ENCODE measurements at regions not wholly inside any gene's neighbourhood (a gene's known extent, or its start where the extent isn't known, plus 50 kb on each side); places are given as distances from the start of the nearest gene placed in this dataset.

DNA sequence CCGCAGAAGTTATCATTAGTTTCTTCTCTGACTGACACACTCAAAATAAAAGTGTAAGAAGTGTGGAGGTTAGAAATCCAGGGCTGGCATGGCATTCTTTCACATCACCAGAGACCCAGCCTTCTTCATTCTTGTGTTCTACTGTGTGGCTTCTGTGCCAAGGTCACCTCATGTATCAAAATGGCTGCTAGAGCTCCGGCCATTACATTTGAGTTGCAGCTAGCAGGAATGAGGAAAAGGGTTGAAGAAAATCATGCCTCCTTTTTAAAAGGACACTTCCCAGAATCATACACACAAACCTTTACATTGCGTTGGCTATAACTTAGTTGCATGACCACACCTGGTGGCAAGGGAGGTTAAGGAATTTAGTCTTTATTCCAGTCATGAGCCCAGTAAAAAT is 345.6 kb upstream of the PROK2 start:
- DNase-seq (ENCODE audit: low read depth in 3 of 3, low spot score in 1 of 3): no peak

DNA sequence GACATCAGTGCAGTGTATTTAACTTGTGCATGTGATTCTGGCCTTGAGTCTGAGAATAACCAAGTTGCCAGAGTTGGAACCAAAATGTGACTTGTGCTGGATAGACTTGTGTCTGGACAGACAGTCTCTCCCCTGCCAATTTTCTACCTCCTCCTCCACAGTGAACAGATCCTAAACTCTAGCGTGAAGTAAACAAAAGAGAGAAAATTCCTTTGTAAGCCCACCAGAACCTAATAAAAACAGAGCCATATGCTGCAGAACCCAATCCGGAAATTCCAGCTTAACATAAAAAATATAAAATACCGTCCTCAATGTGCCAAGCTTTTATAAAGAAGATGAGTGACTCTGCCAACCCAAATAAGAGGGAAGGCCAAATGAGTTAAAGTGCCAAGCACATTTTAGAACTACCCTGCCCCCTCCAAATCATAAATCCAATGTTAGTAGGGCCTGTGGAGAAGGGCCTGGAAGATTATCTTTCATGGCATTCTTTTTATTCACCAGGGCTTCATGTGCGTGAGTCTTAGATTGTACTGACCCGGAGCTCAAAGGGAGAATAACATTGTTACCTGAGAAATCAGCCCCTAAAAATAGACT is 344.6 kb upstream of the PROK2 start:
- no peak for DNase-seq (ENCODE audit: low read depth in 3 of 3, low spot score in 1 of 3)

DNA sequence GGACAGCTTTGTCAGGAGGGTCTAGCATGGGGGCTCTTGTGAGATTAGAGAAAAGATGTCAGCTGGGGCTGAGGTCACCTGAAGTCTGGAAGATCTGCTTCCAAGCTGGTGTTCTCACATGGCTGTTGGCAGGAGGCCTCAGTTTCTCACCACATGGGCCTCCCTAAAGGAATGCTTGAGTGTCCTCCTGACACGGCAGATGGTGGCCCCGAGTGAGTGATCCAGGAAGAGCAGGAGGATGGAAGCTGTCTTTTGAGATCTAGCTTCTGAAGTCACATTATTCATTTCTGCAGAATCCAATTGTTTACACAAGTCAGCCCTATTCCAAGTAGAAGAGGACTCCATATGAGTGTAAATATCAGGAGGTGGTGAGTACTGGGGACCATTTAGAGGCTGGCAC is 344.0 kb upstream of the PROK2 start:
- DNase-seq (ENCODE audit: low read depth in 3 of 3, low spot score in 1 of 3): no peak

DNA sequence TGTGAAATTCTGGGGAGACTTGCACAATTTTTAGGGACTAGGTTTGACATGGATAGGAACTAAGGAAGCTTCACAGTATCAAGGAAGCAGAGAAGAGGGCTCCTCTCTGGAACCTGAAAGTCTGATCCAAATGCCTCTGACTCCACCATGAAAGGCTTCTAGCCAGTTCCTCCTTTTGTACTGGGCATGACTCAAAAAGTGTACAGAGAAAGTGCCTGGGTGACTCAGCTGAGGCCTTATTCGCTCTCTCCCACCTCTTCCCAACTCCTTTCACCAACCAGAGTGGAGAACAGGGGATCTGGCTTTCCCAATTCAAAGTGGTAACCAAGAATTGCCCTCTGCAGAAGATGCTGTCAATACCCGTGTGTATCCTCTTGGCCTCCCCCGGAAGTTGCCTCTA is 342.9 kb upstream of the PROK2 start:
- DNase-seq (ENCODE audit: low read depth in 3 of 3, low spot score in 1 of 3): no peak

DNA sequence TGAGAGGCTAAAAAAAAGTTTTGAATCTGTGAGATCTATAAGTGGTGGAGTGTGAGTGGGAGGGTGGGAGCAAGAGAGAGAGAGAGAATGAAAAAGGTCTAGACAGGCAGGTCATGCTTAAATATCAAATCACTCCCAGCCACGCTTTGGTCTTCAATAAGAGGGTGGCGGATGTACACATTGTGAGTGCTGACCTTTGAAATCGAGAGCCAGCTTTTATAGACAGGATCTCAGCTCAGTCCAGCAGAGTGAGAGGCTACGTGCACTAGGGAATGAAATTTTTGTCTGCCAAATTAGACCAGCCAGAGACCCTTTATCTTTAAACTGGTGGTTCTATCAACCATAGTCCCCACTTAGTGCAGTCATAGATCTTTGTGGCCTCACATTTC is 342.3 kb upstream of the PROK2 start:
- DNase-seq (ENCODE audit: low read depth in 3 of 3, low spot score in 1 of 3): no peak

DNA sequence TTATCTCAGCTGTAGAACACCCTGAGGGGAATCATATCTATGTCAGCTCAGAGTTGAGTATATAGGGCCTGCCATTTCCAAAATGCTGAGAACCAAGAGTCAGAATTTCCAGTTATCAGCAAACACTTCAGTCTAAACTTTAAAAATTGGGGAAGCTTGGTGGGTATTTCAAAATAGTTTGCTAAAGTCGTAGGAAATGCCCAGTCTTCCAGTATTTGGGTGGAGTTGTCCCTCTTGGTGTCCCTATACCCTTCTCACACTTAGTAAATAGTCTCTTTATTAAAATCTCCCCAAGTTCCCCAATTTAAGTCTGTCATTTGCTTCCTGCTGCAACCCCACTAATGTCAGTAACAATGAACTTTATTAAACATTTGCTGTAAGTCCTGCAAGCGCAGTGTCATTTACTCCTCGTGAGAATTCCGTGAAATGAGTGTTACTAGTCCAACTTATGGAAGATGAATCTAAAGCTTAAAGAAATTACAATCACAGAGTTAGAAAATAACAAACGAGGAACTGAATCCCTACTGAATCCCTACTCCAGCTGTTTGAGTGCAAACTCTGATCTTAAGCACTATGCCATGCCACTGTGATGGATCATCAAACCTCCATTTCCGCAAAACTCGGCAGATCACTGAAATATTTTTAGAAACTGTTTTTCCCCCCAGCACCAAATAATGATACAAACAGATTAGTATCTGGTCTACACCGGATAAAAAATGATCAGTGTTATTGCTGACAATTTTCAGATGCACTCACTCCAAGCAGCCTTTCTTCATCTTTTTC is 341.7 kb upstream of the PROK2 start:
- no peak for DNase-seq (ENCODE audit: low read depth in 3 of 3, low spot score in 1 of 3)

DNA sequence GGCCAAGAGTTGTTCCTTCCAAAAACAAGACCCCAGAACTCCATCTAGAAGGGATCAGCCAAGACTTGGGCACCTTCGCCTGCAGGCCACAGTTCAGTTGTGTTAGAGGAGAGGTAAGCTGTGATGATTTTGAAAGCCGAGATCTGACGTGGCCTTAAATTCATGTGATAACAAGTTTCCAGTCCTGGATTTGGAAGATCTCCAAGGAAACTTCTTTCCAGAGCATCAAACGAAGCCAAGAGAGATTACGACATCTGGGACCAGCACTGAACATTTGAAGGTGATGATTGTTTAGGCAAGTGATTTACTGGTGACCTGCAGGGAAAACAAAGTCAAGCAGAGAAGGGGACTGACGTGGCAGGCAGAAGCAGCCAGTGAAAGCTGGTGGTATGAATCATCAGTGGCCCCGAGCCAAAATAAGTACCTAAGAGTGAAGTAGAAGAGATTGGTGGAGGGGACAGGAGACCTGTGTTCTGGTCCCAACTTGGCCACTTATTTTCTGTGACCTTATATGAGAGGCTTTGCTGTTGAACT is 339.0 kb upstream of the PROK2 start:
- DNase-seq (ENCODE audit: low read depth in 3 of 3, low spot score in 1 of 3): no peak

DNA sequence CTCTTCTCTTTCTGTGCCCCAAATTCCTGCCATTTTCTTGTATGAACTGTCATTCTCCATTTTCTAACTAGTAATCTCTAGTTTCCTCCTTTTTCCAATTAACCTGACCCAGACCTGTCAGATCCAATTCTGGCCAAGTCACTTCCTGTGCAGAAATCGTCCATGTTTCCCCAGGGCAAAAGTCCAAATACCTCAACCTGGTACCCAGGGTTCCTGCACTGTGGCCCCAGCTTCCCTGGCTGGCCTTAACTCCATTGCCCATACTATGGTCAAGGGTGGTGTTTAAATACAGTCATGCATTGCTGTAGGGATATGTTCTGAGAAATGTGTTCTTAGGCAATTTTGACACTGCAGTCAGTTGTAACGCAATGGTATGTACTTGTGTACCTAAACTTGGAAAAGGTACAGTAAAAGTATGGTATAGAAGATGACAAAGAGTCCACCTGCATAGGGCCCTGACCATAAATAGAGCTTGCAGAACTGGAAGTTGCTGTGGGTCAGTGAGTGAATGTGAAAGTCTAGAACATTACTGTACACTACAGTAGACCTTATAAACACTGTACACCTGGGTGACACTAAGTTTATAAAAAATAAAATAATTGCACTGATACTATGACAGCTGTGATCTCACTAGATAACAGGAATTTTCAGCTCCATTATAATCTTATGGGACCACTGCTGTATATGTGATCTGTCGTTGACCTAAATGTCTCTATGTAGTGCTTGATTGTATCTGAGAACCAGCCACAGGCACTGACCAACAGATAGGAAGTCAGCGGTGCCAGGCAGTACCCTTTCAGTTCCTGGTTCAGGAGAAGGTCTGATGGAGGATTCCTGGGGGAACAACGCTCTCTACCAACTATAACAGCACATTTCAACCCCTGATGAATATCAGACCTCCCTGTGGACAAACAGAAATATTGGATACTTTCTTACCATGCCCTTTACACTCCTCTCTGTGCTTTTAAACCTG is 336.1 kb upstream of the PROK2 start:
- DNase-seq (ENCODE audit: low read depth in 3 of 3, low spot score in 1 of 3): no peak

DNA sequence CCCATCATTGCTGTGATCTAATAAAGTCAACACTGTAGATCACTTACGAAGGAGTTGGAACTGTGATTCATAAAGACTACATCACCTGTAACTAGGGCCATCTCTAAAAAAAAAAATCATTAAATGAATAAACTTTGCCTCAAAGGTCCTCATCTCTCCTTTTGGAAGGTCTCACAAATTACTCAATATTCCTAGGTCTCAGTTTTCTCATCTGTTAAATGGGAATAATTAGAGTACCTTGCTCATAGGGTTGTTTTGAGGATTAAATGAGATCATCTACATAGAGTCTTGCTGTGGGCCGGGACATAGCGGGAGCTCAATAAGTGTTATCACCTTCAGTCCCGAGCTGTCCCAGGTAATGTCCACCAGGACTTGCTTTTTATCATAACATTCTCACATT is 335.1 kb upstream of the PROK2 start:
- no peak for DNase-seq (ENCODE audit: low read depth in 3 of 3, low spot score in 1 of 3)

DNA sequence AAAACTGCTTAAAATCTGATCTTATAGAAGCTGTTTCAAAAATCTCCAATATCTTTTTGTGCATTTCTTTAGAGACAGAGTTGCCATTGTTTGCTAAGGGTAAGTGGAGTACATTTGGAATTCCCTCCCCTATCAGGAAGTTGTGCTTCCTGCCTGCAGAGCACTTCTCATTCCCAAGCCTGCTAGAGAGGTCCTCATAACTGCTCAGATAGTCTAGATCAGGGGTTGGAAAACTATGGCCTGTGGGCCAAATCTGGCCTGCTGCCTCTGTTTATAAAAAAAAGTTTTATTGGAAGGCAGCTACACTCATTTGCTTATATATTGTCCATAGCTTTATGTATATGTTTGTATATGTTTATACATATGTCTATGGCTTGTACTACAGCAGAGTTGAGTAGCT is 333.7 kb upstream of the PROK2 start:
- DNase-seq (ENCODE audit: low read depth in 3 of 3, low spot score in 1 of 3): no peak

DNA sequence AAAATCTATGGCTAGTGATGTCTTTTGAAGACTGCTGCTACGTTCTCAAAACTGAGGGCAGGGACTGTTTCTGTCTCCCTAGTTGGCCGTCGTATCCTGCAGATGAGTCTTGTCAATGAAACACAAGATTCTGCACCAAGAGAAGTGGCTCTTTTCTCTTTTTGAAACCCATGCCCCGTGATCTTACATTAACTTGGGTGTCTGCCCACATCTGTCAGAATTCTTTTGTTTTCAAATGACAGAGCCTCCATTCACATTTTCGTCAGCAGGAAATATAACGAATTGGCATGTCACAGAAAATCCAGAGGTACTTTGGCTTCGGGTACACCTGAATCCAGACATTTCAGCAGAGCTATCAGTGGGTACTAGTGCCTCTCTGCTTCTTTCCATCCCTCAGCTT is 331.3 kb upstream of the PROK2 start:
- no peak for DNase-seq (ENCODE audit: low read depth in 3 of 3, low spot score in 1 of 3)

DNA sequence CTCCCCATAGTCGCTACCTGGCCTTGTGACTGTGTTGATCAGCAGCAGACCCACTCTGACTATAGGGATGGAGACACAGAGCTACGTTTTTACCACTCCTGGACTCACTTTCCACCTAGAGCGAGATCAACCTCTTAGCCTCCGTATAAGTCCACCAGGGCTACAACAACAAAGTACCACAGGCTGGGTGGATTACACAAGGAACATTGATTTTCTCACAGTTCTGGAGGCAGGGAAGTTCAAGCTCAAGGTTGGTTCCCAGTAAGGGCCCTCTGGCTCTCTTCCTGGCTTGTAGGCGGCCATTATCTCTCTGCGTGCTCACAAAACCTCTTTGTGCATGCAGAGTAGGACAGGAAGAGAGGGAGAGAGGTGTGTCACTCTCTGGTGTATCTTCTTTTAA is 330.4 kb upstream of the PROK2 start:
- DNase-seq (ENCODE audit: low read depth in 3 of 3, low spot score in 1 of 3): no peak

DNA sequence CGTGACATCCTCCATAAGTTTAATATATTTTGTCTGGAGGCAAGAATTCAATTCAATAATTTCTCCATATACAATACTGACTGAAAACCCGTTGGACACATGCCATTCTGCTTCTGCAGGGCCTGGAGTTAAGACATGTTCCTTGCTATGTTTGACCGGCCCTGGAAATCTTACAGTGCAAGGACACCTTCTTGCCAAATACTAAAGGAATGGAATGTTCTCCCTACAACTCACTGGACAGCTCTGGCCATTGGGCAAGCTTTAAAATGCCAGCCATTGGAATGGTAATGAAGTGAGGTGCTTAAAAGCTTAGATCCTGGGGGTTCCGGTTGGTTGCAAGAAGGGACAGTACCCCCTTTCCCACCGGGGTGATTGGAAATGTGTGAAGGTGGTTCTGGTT is 329.8 kb upstream of the PROK2 start:
- no peak for DNase-seq (ENCODE audit: low read depth in 3 of 3, low spot score in 1 of 3)

DNA sequence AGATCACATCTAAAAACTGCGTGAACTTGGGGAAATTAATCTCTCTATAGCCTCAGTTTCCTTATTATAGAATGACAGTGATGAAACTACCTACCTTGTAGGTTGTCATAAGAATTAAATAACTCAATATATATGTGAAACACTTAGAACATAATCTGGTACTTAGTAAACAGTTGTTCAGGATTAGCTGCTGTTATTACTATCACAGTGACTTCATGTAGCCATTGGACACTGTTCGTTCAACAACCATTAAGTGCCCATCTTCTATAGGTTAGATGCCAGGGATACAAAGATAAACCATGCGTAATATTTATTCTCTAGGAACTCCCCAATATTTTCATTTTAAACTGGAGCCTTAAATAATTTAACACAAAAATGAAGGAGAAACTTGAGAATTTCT is 329.0 kb upstream of the PROK2 start:
- no peak for DNase-seq (ENCODE audit: low read depth in 3 of 3, low spot score in 1 of 3)

DNA sequence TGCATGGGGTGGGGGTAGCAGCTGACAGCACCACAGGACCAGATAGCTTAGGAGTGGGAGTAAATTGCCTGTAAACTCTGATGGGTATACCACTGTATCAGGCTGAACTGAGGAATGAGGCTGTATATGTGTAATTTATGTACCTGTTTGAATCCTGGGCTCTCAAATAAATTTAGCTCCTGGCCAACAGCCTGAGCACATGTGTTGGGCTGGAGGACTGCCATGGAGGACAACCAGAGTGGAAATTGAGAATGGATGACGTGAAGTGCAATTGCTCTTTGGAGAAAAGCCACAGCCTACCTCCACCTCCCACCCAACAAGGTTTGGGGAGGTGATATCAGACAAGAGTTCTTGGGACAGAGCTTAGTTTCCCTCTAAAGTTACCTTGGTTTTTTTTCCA is 328.6 kb upstream of the PROK2 start:
- no peak for DNase-seq (ENCODE audit: low read depth in 3 of 3, low spot score in 1 of 3)

DNA sequence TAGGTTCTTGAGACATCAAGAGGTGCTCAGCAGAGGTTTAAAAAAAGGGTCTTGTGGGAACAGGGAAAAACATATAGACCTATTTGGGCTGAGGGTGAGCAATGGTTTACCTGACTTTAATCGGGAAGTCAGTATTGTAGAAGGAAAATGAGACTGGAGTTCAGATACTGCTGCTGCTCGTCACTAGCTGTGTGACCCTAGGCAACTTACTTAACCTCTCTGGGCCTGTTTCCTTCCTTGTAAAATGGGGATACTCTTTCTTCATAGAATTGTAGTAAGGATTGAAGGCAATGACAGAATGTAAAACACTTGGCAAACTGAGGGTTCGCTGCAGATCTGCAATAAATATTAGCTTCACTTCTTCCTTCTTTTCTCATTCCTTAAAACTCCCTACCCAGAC is 327.5 kb upstream of the PROK2 start:
- DNase-seq (ENCODE audit: low read depth in 3 of 3, low spot score in 1 of 3): no peak

DNA sequence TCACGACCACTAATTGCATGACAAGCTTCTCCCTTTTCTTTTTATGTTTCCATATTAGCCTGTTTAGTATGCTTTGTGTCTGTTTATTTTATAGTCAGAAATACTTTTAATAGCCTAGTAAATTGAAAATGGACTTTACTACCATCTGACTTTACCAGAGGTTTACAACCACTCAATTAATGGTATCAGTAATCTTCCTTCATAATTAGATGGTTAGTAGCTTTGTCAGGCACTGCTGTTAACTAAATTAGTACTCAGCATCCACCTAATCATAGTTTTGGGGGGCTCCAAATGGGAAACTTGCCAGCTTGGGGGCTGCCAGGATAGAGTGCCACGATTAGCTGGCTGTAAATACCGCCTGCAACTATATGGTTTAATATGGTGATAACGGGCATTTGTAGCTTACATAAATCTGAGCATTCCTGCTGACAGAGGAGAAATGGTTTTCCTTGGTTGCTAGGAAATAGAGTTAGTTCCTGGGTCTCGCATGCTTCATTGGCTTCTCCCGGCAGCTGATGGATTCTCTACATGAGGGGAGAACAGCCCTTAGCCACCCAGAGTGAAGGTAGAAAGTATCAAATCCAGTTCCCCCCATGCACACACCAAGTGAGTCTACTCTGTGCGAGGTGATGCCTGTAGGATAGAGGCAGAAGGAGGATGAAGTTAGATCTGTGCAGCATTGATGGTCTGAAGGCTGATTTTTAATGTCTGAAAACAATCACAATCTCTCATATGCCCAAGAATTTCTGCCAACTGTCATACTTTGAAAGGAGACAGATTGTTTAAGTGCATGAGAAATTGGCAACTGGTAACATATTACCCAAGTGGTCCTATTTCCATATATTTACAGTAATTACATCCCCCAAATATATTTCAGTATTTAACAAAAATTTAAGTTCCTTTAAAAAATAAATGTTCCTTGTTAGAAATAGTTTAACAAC is 326.6 kb upstream of the PROK2 start:
- no peak for DNase-seq (ENCODE audit: low read depth in 3 of 3, low spot score in 1 of 3)

DNA sequence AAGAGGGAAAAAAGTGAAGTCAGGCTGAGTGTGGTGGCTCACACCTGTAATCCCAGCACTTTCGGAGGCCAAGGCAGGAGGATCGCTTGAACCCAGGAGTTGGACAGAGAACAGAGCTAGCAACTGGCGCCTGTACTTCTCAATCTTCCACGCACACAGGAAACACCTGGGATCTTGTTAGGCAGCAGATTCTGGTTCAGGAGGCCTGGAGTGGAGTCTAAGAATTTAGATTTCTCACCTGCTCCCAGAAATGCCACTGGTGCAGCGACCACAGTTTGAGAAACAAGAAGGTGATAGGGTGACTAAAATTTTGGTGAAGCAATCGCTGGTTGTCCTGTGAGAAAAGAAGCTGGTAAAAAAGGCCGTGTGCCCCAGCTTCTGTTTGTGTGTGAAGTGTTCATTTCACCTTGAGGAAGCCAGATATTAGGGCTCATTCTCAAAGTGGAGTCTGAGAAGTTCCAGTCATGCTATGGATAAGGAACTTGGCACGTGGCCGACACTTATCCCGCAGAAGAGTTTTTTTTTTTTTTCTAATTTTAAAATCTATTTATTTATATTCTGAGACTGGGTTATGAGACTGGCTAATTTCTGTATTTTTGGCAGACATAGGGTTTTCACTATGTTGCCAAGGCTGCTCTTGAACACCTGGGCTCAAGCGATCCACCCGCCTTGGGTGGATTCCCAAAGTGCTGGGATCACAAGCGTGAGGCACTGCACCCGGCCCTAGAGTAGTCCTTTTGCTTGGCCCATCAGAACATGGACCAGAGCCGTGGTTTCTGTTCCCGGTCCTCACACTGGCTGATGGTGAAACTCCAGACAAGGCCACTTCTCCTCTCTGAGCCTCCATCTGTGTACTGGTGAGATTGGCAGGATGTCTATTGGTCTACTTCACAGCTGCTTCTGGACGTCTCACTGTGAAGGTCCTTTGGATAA is 324.6 kb upstream of the PROK2 start:
- no peak for DNase-seq (ENCODE audit: low read depth in 3 of 3, low spot score in 1 of 3)

DNA sequence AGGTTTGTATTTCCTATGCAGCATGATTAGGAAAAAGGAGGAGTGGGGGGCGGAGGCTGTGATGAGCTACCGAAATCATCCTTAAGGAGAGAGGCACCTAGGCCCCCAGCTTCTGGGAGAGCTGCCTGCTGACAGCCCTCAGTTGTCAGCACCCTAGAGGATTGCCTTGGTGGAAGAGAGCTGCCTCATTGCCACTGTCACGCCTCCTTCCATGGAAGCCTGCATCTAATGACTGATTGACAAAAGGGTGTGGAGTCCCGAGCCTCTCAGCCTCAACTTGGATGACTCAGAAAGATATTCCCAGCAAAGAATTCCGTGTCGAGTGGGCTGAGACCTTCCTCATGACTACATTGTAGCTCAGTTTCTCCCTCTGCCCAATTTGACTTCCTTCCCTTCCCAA is 320.4 kb upstream of the PROK2 start:
- DNase-seq (ENCODE audit: low read depth in 3 of 3, low spot score in 1 of 3): no peak

Measured in stimulated activated CD4-positive, alpha-beta T cell treated with anti-CD3 and anti-CD28 coated beads, TNF-alpha, amount 100 ng/mL, for 1 hour (primary cell).